Umbilical cord (tissue), 1 donor: ENCODE measurements at regions not wholly inside any gene's neighbourhood (a gene's known extent, or its start where the extent isn't known, plus 50 kb on each side); places are given as distances from the start of the nearest gene placed in this dataset.

Source experiments
- DNase-seq: peaks from one replicate; pipeline ENCODE4 v3.0.0-alpha.2; 2015; ENCODE audit warnings: low spot score

DNA sequence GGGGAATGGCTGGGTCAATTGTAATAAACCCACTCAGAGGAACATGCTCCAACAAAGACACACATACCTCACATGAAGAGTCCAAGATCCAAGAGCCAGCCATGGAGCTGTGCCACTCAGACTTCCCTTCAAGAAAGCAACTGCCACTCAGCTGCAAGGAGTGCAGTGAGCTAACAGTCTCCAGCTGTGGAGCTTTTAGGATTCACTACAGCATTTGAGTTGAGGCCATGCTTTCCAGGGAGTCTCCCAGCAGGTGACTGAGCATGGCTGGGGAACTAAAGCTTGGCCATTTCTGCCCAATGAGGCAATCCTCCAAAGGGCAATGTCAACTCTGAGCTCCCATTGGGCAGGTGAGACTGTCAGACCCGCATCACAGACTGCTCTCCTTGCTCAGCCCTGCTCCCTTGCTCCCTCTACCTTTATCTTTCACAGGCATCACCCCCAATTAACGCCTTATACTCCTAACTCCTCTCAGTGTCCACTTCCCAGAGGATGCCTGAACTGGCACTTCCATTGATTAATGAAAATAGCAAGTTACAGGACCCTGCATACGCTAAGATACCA is 165.3 kb upstream of the CTNNB1 start:
- no peak for DNase-seq

DNA sequence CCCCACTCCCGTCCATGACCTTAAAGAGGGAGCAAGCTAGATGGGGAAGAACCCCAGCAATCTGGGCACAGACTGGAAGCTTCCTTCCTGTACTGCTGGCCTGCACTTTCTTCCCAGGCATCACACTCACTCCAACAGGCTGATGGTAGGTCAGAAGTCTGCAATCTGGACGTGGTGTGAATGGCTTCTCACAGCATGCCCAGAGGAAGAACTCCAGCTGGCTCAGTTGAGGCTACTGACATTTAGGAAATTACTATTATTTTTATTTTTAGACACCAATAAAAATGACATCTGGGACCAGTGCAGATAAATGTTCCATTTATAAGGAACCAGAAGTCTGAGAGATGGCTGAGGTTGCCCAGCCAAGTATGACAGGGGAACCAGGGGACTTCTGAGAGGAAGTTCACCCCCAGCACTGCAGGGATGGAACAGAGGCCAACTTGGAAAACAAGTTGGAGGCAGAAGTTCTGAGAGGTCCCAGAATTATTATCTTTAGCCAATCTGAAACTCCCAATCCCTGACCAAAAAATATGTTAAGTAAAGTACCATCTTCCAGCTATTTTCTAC is 163.8 kb upstream of the CTNNB1 start:
- no peak for DNase-seq

- no peak for DNase-seq
Measured at GRCh38 chr3:41037651-41038334, 161.5 kb upstream of the CTNNB1 start.

DNA sequence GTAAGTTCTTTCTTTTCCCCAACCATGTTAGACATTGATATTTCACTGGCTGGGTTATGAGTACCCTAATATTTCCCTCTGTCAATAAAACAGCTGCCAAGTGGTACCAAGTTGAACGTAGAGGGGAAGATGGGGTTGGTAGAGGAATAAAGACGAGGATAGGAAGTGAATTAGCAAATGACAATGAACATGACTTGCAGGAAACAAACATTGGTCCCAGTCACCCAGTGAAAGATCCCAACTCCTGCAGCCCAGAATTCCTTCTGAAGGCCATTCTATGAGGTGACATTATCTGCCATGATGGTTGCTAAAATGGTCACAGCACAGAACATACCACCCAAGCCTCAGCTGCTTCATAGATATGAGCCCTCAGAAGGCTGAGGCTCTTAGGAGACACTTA is 159.0 kb upstream of the CTNNB1 start:
- no peak for DNase-seq

DNA sequence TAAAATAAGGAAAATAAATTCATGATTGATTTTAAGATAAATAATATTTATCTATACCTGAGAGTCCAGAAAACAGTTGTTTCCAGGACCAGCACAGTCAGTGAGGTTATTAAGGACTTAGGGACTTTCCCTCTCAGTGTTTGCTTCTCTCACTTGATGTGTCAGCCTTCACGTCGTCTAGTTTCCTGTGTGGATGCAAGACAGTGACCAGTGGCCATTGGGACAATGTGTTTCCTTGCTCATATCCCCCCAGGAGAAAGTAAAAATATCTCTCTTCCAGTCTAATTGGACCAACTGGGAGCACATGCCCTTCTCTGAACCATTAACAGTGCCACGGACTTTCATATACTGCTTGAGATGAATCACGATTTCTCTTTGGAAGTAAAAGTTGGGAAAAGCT is 157.8 kb upstream of the CTNNB1 start:
- no peak for DNase-seq

- no peak for DNase-seq
Measured at GRCh38 chr3:41041899-41042298, 157.4 kb upstream of the CTNNB1 start.

GRCh38 chr3:41044523-41044922 is 154.8 kb upstream of the CTNNB1 start:
- DNase-seq: no peak

DNA sequence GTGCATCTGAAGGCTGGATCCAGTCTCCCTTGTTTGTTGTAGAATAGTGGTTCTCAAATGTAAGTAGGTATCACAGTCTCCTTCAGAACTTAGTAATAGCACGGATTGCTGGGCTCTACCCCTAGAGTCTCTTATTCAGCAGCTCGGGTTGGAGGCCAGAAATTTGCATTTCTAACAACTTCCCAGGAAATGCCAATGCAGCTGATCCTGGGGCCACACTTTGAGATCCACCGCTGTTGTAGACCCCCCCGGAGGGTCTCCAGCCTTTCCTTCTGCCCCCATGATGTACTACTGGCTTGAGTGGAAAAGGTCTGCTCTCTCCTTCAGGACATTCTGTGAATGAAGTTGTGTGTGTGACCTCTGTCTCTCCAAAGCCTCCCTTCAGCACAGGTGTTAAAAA is 153.8 kb upstream of the CTNNB1 start:
- no peak for DNase-seq

DNA sequence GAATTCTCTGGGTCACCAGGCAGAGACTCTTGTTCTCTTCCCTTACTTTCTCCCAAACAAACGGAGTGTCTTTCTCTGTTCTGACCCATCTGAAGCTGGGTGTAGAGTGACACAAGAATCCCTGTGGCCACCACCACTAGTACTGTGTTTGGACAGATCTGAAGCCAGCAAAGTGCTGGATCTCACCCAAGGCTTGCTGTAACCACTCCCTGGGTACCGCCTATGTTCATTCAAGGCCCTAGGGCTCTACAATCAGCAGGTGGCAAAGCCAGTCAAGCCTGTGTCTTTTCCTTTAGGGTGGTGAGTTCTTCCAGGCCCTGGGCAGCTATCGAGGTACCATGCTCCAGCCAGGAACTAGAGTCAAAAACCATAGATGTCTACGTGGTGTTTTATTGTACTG is 149.2 kb upstream of the CTNNB1 start:
- no peak for DNase-seq

DNA sequence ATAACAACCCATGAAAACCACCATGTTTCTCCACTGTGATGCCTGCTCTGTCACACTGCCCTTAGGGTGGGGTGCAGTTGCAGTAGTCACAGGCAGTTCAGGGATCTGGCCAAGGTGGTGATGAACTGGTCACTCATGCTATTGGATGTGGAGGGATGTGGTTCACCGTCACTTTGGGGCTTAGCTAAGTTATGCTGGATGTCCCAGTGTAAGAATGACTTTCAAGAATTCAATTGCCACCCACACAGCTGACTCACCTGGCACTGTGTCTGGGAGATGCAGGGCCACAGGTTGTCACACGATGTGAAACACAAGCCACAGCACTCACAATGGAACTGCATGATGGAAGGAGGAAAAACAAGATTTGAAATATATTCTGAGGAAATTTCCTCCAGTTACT is 146.1 kb upstream of the CTNNB1 start:
- DNase-seq: no peak

GRCh38 chr3:41060106-41060505 is 139.2 kb upstream of the CTNNB1 start:
- DNase-seq: no peak

DNA sequence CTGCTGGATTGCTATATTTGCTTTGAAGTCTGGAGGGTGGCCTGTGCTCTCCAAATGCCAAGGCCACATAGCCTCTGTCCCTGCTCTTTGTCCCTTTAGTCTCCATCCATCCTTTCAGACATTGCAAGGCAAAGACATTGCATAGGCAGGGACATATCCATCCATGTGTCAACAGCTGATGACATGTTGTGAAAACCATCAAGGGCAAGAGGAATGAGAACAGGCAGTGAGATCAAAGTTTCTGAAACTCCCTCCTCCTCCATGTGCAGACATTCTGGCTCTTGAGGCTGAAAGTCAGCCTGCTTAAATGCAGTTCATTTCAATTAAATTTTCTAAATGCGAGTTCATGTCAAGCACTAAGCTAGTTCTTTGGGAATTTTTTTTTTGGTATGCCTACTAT is 135.2 kb upstream of the CTNNB1 start:
- no peak for DNase-seq

- no peak for DNase-seq
Measured at GRCh38 chr3:41064526-41064925, 134.8 kb upstream of the CTNNB1 start.

DNA sequence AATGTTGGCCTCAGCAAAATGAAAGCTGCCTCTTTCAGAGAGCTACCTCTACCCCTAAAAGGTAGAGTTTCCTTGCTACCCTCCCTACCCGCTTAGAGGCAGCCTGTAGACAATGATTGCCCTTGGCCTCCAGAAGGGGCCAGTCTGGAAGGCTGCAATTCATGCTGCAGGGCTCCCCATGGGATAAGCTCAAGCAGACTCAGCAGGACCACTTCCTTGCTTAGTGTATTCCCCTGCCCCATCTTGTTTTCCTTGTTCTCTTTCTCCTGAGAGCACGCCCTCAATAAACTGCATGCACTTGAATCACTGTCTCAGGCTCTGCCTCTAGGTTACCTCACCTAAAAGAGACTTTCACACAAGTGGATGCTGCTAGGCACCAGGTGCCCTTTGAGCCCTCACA is 134.0 kb upstream of the CTNNB1 start:
- no peak for DNase-seq

GRCh38 chr3:41073190-41073589 is 126.1 kb upstream of the CTNNB1 start:
- no peak for DNase-seq

GRCh38 chr3:41075975-41076374 is 123.3 kb upstream of the CTNNB1 start:
- peak; percentile 24 for DNase-seq

DNA sequence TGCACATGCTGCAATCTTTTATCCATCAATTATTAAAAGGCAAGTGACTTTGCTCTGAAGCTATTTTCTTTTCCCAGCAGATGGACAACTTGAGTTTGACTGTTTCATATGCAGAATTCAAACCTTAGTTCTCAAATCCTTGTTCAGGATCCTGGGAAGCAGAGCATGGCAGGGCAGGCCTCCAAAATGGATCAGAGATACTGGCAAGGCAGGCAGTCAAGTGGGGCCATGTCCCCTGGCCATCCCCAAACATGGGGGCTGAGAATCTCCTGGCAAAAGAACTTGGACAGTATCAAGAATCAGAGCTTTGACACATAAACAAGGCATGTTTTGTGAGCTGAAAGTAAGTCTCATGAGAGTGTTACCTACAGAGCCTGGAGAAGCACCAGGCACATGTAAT is 122.9 kb upstream of the CTNNB1 start:
- no peak for DNase-seq

DNA sequence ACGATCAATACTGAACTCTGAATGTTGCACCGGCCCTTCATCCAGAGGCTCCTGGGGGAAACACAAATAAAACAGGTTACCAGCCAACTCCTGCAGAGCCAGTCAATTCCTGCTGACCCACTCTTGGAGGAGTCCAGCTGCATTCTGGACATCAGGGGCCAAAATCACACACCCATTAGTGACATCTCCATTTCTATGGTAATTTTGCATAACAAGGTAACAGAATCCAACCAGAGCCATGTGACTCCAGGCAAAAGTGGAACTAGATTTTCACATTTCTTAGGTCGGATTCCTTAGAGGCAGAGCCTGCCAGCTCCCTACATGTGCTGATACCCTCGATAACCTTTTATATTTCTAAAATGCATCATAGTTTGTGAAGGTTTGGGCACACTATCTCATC is 119.2 kb upstream of the CTNNB1 start:
- DNase-seq: no peak

- no peak for DNase-seq
Measured at GRCh38 chr3:41088882-41089281, 110.4 kb upstream of the CTNNB1 start.

DNA sequence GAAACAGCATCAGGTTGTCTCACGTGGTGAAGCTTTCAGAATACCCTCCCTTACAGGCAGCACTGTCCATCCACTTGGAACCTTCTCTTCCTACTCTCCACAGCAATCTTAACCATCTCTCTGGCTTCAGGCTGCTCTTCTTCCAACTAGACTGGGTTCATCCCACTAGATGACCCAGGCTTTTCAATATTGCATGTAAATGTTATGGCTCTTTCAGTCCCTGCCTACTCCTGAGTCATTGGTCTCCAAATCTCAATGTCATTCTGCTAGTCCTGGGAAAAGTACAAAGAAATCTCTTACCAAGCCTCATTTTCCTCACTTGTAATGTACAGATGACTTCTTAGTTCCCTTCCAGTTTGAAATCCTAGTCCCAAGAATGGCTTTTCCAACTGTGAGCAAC is 109.7 kb upstream of the CTNNB1 start:
- no peak for DNase-seq

GRCh38 chr3:41092844-41093243 is 106.5 kb upstream of the CTNNB1 start:
- DNase-seq: no peak

DNA sequence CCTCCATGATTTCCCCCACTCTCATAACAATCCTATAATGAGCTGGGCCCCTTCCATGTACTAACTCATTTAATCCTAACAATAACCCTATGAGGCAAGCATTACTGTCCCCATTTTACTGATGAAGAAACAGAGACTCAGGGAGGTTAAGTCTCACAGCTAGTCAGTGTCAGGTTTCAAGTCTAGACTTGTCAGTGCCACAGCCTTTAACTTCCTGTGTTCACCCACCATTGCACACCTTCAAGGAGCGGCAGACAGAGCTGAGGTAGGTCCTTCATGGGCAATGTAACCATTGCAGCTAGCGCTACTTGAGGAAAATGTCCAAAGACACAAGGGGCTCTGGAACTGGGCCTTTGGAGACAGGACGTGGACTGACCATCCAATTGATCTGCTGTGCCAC is 105.8 kb upstream of the CTNNB1 start:
- DNase-seq: no peak

- no peak for DNase-seq
Measured at GRCh38 chr3:41094351-41094750, 105.0 kb upstream of the CTNNB1 start.

- DNase-seq: no peak
Measured at GRCh38 chr3:41095702-41096101, 103.6 kb upstream of the CTNNB1 start.
